ENCODE measurements at regions not wholly inside any gene's neighbourhood (a gene's known extent, or its start where the extent isn't known, plus 50 kb on each side); places are given as distances from the start of the nearest gene placed in this dataset.

DNA sequence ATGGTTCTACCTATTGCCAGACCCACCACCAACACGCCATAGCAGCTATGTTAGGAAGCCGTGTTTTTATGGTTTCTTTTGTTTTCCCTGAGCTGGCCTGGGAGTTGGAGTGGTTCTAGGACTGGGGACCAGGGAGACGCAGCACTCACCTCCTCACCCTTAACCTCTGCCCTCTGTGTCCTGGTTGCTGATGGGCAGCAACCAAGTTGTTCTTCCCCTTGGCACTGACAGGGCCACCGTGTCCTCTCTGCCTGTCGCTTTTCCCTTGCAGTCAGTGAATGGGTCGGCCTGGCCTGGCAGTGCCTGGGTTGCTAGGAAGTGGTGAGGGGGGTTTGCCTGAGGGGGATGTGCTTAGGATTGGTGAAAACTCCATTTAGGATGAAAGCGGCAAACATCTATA, 197.1 kb upstream of the GATA6 start:
- TF ChIP-seq ZSCAN29 (IDR thresholded peaks at IDR 0.05) (no peak), JUND (IDR thresholded peaks at IDR 0.05; ENCODE audit: low read depth, low read length) (no peak), CREM (IDR thresholded peaks at IDR 0.05; ENCODE audit: low read depth) (no peak), HCFC1 (IDR thresholded peaks at IDR 0.05; ENCODE audit: low read length) (no peak), SP1 (IDR thresholded peaks at IDR 0.05; ENCODE audit: low read depth, low read length) (no peak), SMC3 (IDR thresholded peaks at IDR 0.05; ENCODE audit: borderline replicate concordance, low read length) (no peak), ETV6 (conservative IDR thresholded peaks at IDR 0.05 in 1 of 2, IDR thresholded peaks at IDR 0.05 in 1 of 2; ENCODE audit: borderline replicate concordance in 1 of 2, low read depth in 1 of 2) (no peak), CBX5 (IDR thresholded peaks at IDR 0.05; ENCODE audit: low read depth) (no peak), CEBPB (IDR thresholded peaks at IDR 0.05; ENCODE audit: borderline replicate concordance in 1 of 2, low read depth in 2 of 2, low read length in 2 of 2) (no peak)
- TF ChIP-seq, protein P1, sequence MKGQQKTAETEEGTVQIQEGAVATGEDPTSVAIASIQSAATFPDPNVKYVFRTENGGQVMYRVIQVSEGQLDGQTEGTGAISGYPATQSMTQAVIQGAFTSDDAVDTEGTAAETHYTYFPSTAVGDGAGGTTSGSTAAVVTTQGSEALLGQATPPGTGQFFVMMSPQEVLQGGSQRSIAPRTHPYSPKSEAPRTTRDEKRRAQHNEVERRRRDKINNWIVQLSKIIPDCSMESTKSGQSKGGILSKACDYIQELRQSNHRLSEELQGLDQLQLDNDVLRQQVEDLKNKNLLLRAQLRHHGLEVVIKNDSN (IDR thresholded peaks at IDR 0.05; ENCODE audit: borderline replicate concordance, extremely low read length, insufficient read depth, low read depth, low read length), result no peak
- TF ChIP-seq, protein P2, sequence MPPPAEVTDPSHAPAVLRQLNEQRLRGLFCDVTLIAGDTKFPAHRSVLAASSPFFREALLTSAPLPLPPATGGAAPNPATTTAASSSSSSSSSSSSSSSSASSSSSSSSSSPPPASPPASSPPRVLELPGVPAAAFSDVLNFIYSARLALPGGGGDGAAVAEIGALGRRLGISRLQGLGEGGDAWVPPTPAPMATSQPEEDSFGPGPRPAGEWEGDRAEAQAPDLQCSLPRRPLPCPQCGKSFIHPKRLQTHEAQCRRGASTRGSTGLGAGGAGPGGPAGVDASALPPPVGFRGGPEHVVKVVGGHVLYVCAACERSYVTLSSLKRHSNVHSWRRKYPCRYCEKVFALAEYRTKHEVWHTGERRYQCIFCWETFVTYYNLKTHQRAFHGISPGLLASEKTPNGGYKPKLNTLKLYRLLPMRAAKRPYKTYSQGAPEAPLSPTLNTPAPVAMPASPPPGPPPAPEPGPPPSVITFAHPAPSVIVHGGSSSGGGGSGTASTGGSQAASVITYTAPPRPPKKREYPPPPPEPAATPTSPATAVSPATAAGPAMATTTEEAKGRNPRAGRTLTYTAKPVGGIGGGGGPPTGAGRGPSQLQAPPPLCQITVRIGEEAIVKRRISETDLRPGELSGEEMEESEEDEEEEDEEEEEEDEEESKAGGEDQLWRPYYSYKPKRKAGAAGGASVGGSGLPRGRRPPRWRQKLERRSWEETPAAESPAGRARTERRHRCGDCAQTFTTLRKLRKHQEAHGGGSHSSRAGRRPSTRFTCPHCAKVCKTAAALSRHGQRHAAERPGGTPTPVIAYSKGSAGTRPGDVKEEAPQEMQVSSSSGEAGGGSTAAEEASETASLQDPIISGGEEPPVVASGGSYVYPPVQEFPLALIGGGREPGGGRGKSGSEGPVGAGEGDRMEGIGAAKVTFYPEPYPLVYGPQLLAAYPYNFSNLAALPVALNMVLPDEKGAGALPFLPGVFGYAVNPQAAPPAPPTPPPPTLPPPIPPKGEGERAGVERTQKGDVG (CRISPR knock-in tag; IDR thresholded peaks at IDR 0.05), result no peak
- TF ChIP-seq, protein P3, sequence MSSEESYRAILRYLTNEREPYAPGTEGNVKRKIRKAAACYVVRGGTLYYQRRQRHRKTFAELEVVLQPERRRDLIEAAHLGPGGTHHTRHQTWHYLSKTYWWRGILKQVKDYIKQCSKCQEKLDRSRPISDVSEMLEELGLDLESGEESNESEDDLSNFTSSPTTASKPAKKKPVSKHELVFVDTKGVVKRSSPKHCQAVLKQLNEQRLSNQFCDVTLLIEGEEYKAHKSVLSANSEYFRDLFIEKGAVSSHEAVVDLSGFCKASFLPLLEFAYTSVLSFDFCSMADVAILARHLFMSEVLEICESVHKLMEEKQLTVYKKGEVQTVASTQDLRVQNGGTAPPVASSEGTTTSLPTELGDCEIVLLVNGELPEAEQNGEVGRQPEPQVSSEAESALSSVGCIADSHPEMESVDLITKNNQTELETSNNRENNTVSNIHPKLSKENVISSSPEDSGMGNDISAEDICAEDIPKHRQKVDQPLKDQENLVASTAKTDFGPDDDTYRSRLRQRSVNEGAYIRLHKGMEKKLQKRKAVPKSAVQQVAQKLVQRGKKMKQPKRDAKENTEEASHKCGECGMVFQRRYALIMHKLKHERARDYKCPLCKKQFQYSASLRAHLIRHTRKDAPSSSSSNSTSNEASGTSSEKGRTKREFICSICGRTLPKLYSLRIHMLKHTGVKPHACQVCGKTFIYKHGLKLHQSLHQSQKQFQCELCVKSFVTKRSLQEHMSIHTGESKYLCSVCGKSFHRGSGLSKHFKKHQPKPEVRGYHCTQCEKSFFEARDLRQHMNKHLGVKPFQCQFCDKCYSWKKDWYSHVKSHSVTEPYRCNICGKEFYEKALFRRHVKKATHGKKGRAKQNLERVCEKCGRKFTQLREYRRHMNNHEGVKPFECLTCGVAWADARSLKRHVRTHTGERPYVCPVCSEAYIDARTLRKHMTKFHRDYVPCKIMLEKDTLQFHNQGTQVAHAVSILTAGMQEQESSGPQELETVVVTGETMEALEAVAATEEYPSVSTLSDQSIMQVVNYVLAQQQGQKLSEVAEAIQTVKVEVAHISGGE (CRISPR knock-in tag; IDR thresholded peaks at IDR 0.05), result no peak
